ENCODE measurements at regions not wholly inside any gene's neighbourhood (a gene's known extent, or its start where the extent isn't known, plus 50 kb on each side); places are given as distances from the start of the nearest gene placed in this dataset.

DNA sequence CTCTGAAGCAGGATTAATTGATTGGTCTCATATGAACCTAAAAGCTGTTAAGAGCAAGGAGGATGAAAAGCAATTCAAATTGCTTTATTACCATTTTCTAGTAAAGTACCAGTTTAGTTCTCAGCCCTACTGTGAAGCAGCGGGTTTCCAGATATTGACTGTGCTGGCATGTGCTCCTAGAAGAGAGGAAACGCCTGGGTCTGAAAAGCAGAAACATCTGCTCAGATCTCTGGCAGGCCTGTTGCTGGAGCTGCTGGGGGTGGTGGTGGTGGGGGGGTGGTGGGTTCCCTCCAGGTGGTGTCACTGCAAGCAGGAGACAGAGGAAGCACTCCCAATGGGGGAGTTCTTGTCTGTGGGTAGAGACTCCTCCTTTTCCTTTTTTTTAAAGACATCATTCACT is 105.5 kb upstream of the ZNF462 start (continued):
- TF ChIP-seq NR2F2 (IDR thresholded peaks at IDR 0.05) (no peak), SP1 (IDR thresholded peaks at IDR 0.05) (no peak), ZBTB33 (IDR thresholded peaks at IDR 0.05) (no peak), FOXA2 (IDR thresholded peaks at IDR 0.05) (no peak), GABPA (IDR thresholded peaks at IDR 0.05 in 1 of 2, conservative IDR thresholded peaks at IDR 0.05 in 1 of 2) (no peak)

DNA sequence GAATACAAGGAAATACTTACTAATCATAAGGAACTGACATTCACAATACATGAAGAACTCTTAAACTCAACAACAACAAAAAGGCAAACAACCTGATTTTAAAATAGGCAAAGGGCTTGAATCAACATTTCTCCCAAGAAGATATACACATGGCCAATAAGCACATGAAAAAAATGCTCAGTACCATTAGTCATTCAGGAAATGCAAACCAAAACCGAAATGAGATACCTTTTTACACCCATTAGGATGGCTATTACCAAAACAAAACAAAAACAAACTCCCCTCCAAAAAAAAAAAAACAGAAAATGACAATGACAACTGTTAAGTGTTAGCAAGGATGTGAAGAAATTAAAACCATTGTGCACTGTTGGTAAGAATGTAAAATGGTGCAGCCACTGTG is 104.1 kb upstream of the ZNF462 start:
- Histone ChIP-seq H3K4me3 (ENCODE audit: low read depth in 1 of 3, low read length in 3 of 3) (no peak overlapping the region), H3K9me3 (ENCODE audit: control insufficient read depth in 4 of 4, low read length in 3 of 4) (no peaks in the 10 kb centered on the region), H3K4me1 (ENCODE audit: control insufficient read depth in 4 of 4, insufficient read depth in 4 of 4, low read length in 3 of 4) (peaks cover 0 to 2% (median 0%) of the 10 kb centered on the region in 4 donors), H3K27me3 (ENCODE audit: control insufficient read depth in 4 of 4, insufficient read depth in 4 of 4, low read length in 3 of 4) (no peaks in the 10 kb centered on the region), H3K36me3 (ENCODE audit: control insufficient read depth in 4 of 4, insufficient read depth in 3 of 4, low read depth in 1 of 4, low read length in 3 of 4) (no peaks in the 10 kb centered on the region), H3K9ac (ENCODE audit: low read depth in 1 of 2, low read length in 2 of 2) (no peak overlapping the region), H3K27ac (ENCODE audit: low read depth in 1 of 2, low read length in 2 of 2) (no peak overlapping the region)
- TF ChIP-seq TAF1 (conservative IDR thresholded peaks at IDR 0.05) (no peak), SP1 (IDR thresholded peaks at IDR 0.05) (no peak), RXRA (IDR thresholded peaks at IDR 0.05) (no peak), JUND (IDR thresholded peaks at IDR 0.05) (no peak), RAD21 (IDR thresholded peaks at IDR 0.05) (no peak), ZBTB33 (IDR thresholded peaks at IDR 0.05) (no peak), FOXA2 (IDR thresholded peaks at IDR 0.05) (no peak), FOXA1 (IDR thresholded peaks at IDR 0.05) (no peak), MAX (IDR thresholded peaks at IDR 0.05) (no peak), EGR1 (IDR thresholded peaks at IDR 0.05; ENCODE audit: low read depth in 2 of 2) (no peak), HNF4G (IDR thresholded peaks at IDR 0.05) (no peak)
- TF ChIP-seq, protein P1, sequence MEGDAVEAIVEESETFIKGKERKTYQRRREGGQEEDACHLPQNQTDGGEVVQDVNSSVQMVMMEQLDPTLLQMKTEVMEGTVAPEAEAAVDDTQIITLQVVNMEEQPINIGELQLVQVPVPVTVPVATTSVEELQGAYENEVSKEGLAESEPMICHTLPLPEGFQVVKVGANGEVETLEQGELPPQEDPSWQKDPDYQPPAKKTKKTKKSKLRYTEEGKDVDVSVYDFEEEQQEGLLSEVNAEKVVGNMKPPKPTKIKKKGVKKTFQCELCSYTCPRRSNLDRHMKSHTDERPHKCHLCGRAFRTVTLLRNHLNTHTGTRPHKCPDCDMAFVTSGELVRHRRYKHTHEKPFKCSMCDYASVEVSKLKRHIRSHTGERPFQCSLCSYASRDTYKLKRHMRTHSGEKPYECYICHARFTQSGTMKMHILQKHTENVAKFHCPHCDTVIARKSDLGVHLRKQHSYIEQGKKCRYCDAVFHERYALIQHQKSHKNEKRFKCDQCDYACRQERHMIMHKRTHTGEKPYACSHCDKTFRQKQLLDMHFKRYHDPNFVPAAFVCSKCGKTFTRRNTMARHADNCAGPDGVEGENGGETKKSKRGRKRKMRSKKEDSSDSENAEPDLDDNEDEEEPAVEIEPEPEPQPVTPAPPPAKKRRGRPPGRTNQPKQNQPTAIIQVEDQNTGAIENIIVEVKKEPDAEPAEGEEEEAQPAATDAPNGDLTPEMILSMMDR (IDR thresholded peaks at IDR 0.05; ENCODE audit: low read depth, low read length, missing input control), result no peak
- WGBS, result 68% methylated on average over 1 of the region's 1 CpG
- DNase-seq (ENCODE audit: low spot score), result no peak

GRCh38 chr9:106761493-106761892 is 101.5 kb upstream of the ZNF462 start:
- Histone ChIP-seq H3K27me3 (ENCODE audit: control insufficient read depth in 4 of 4, insufficient read depth in 4 of 4, low read length in 3 of 4) (no peaks in the 10 kb centered on the region), H3K9ac (ENCODE audit: low read depth in 1 of 2, low read length in 2 of 2) (no peak overlapping the region), H3K9me3 (ENCODE audit: control insufficient read depth in 4 of 4, low read length in 3 of 4) (no peaks in the 10 kb centered on the region), H3K36me3 (ENCODE audit: control insufficient read depth in 4 of 4, insufficient read depth in 3 of 4, low read depth in 1 of 4, low read length in 3 of 4) (no peaks in the 10 kb centered on the region), H3K4me3 (ENCODE audit: low read depth in 1 of 3, low read length in 3 of 3) (no peak overlapping the region), H3K4me1 (ENCODE audit: control insufficient read depth in 4 of 4, insufficient read depth in 4 of 4, low read length in 3 of 4) (peaks cover 0 to 2% (median 0%) of the 10 kb centered on the region in 4 donors), H3K27ac (ENCODE audit: low read depth in 1 of 2, low read length in 2 of 2) (no peak overlapping the region)
- TF ChIP-seq EGR1 (IDR thresholded peaks at IDR 0.05; ENCODE audit: low read depth in 2 of 2), result no peak
- no peak for TF ChIP-seq ZBTB33 (IDR thresholded peaks at IDR 0.05)
- no peak for TF ChIP-seq TAF1 (conservative IDR thresholded peaks at IDR 0.05)
- DNase-seq (ENCODE audit: low spot score), result no peak
- WGBS, result 29% methylated on average over 2 of the region's 2 CpGs

Data from liver (tissue), 8 donors.